Posterior vena cava (tissue), 2 donors: ENCODE measurements at regions not wholly inside any gene's neighbourhood (a gene's known extent, or its start where the extent isn't known, plus 50 kb on each side); places are given as distances from the start of the nearest gene placed in this dataset.
"Not testable (repeated sequence)": the region's sequence is repeated elsewhere in the genome, so short reads cannot be mapped to it uniquely, and the experiment has no call there.

ENCODE experiments used
- DNase-seq: peaks from one replicate; pipeline ENCODE4 v3.0.0-alpha.2; 2020; ENCODE audit warnings: low spot score
- intact Hi-C, 2 donors: fragments of 100-400 bp; cut with DNase I; formaldehyde crosslinking; loops; one replicate each; pipeline versions ENCODE4 v1.14.1 to v1.14.2; 2022 to 2023
- donor health status: DM: yes; HTN: yes; CAD: no.
- donor health status: DM: yes; HTN: yes; CAD: no.

DNA sequence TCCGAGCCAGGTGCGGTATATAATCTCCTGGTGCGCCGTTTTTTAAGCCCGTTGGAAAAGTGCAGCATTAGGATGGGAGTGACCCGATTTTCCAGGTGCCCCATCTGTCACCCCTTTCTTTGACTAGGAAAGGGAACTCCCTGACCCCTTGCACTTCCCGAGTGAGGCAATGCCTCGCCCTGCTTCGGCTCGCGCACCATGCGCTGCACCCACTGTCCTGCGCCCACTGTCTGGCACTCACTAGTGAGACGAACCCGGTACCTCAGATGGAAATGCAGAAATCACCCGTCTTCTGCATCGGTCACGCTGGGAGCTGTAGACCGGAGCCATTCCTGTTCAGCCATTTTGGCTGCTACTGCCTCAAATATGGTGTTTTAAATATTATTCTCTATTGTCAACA, 198.0 kb downstream of the MEIS1 start:
- DNase-seq = not testable (repeated sequence)

DNA sequence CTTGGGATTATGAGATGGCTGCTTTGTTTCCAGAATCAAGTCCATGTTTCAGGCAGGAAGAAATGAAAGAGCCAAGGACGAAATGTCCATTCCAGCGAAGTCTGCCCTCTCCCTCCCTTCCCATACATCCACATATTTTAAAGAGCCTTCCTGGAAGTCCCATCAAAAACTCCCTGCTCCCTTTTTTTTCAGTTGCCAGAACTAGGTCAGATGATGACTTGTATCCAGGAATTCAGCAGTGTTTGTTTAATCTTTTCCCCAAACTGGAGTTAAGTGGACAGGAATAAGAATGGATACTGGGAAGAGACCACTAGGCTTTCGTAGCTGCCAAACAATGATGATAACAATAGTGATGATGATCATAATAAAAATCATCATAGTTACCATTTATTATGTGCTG, 198.7 kb downstream of the MEIS1 start:
- no peak for DNase-seq
- intact Hi-C loops = no loop called here

More for the DNA sequence above, 198.0 kb downstream of the MEIS1 start:
- intact Hi-C loops = not testable (repeated sequence)

DNA sequence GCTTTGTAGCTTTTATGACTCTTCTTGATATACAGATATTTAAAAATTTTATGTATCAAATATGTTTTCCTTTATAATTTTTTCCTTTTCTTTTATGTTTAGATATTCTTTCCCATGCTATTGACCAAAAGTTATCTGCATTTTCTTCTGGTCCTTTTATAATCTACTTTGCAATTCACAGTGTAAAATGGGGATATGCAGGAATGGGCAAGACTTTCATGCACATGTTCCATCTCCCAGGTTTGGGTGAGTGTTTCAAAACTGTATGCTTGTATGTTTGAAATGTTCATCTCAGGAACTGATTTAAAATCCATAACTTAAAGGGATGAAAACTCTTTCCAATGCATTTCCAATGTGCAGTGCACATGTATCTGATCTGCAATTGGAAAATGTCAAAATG, 199.9 kb downstream of the MEIS1 start:
- intact Hi-C loops = no loop called here
- DNase-seq = no peak

DNA sequence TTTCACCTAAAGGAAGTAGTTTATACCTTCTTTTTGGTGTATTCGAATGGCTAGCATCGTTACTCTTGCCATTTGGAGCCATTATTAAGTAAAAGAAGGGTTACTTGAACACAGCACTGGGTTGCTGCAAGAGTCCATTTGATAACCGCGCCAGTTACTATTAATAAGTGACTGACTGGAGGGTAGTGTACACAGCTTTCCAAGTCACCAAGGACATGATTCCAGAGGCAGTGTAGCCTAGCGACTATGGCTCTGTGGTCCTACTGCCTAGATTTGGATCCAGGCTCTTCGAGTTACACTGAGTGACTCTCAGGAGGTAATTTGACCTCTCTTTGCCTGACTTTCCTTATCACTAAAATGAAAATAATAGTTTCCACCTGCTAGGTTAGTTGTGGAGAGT, 206.8 kb downstream of the MEIS1 start:
- DNase-seq = no peak
- intact Hi-C loops = no loop called here

DNA sequence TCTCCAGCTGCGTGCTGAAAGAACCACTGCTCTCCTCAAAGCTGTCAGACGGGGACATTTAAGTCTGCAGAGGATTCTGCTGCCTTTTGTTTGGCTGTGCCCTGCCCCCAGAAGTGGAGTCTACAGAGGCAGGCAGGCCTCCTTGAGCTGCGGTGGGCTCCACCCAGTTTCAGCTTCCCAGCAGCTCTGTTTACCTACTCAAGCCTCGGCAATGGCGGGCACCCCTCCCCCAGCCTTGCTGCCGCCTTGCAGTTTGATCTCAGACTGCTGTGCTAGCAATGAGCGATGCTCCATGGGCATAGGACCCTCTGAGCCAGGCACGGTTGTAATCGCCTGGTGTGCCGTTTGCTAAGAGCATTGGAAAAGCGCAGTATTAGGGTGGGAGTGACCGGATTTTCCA, 213.2 kb downstream of the MEIS1 start:
- intact Hi-C loops, DNase-seq: not testable (repeated sequence)

DNA sequence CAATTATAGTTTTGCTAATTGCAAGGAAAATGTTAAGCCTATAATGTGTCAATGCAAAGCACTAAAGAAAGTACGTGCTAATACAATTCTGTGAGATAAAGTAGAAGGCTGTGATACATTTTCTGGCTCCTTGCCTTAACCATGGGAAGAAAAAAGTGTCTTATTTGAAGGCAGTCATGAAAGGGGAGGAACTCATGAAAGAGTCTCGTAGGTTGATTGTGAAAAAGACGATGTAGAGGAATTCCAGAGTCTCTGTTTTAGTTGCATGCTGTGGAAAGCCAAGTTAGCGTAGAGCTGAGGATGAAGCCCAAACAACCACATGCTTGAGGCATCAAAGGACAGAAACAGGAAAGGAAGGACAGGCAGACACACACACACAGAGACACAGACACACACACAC, 214.1 kb downstream of the MEIS1 start:
- no peak for DNase-seq

DNA sequence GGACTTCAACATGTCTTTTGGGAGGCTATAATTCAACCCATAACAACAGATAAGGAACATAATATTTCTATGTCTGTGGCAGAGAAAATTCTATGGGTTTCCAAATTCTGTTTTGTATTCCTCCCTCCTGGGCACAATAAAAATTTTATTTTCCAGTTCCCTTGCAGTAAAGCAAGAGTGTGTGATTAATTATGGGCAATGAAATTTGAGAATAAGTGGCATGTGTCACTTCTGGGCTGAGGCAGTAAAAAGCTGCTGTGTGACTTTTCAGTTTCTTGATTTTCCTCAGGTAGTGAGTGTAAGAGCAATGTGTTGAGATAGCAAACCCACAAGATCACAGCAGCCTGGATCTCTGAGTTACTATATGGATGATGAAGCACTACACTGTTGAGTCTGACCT, 216.4 kb downstream of the MEIS1 start:
- intact Hi-C loops = no loop called here
- DNase-seq = no peak

More for the DNA sequence above, 214.1 kb downstream of the MEIS1 start:
- intact Hi-C loops = no loop called here

DNA sequence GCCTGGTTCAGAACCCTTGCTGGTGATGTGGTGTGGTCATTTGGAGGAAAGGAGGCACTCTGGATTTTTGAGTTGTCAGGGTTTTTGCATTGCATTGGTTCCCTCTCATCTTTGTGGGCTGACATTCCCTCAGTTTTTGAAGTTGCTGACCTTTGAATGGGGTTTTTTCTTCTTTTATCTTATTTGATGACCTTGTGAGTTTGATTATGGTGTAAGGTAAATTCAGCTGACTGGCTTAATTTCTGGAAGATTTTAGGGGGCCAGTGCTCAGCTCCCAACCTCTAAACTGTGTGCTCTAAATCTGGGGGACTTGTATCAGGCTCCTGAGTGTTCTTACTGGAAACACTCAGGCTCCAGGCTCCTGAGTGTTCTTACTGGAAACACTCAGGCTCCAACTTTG, 225.9 kb downstream of the MEIS1 start:
- no peak for DNase-seq
- intact Hi-C loops = no loop called here

DNA sequence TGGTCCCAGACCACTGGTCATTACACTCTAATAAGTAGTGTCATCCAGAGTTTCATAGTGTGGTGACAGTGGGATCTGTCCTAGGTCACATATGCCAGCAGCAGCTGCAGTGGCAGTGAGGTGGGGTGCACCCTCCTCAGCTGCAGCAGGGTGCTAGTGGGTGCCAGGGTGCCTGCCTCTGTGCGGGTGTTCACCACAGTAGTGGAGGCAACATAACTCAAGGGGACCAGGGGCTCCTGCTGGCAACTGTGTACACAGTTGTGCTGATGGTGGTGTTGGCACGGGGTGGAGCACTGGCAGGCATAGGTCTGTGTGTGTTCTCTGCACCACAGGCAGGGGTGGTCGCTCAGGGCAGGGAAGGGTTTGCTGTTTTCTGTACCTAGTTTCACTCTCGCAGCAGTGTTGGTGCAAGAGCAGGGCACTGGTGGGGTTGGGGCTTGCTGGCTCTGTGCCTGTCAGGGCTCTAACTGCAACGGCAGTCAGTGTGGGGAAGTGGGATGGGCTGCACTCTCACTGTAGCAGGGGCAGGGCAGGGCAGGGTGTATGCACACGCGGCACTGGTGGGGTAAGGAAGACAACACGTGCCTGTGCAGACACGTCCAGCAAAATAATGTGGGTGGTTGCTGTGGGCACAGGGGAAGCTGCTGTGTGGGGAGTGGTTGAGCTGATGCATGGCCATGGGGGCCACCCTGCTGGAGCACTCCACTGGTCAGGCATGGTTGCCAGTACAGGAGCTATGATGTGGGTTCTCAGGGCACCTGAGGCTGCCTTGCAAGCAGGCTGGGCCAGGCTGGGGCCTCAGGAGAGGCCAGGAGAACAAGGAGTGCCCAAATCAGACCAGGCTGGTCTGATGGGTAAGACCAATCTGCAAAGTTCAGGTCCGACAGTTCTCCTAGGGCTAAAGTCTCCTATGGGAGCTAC, 226.6 kb downstream of the MEIS1 start:
- intact Hi-C loops = no loop called here
- DNase-seq = no peak

DNA sequence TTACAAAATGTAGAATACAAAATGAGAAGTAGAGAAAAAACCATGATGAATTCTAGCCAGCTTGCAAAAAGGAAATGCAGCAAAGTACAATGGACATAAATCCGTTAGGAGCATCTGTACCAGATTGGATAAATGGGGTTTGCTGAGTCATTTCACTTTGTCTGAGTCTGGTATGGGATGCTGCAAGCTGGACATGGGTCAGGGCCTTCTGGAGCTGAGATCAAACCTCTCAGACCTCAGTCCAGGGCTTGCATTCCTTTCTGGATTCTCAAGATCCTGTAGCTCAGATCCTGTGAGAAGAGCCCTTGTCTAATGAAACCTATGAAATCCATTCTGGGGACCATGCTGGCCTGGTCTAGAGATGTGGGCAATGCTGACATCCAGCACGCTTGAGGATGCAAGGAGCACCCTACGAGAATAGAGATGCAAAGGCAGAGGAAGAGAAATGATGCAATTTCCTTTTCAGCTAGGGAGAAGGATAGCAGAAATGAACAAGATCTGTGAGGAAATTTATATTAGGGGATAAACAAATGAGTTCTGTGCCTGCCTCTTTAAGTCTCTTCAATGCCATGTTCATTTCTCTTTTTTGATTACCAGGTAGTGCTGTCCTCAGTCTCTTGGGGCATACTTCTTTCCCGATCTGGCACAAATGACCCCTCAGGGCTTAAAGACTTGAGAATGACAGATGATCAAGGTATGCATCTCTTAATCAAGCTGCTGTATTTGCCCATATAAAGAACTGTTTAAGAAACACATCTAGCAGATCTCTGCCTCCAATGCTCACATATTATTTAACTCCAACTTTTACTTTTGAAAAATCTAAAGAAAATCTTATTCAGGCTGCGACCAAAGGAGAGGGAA, 230.4 kb downstream of the MEIS1 start:
- intact Hi-C loops = no loop called here
- no peak for DNase-seq

DNA sequence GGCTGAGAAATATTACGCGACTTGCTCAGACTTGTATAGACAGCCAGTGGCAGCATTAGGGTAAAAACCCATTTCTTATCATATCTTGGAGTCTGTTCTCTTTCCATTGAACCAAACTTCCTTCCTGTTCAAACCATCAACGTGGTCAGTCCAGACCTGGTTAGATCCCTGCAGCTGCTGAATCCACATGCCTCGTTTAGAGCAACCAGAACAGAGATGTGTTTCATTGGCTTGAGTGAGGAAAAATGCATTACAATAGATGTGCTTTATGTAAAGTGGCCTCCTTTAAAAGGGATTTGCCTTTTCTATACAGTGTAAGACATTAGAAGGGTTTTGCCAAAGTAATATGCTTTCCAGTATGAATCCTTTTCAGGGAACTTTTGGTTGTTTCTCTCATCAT, 232.4 kb downstream of the MEIS1 start:
- no peak for DNase-seq
- intact Hi-C loops = no loop called here

DNA sequence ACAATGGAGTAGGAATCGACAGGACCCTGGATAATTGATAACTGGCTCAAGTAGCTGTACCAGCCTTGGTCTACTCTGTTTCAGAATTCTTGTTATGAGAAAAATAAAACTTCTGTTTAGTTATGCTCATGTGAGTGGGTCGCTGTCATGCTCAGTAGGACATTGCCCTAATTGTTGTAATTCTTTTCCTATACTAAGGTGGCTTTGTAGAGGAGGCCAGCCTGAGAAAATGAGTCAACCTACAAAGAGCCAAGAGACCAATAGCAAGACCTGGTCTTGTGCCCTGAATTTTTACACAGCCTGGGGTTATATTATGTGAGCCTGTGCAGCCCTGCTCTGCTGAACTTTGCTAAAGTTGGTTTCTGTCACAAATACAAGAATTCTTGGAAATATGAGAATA, 238.4 kb downstream of the MEIS1 start:
- intact Hi-C loops = no loop called here
- no peak for DNase-seq

DNA sequence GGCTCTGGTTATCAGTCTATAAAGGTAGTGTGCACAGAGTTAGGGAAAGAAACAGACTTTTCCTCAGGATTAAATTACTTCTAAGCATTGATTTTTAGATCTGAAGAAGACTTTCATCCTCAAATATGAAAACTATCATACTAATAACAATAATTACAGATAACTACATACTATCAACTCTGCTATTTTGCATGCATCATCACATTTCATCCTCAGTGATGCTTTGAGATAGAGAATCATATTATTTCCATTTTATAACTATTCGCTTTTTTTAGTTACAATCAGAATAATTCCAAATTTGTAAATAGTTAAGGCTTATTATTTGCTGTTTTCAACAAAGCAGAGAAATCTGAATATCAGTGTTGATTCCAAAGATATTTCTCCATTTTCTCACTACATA, 239.2 kb downstream of the MEIS1 start:
- no peak for DNase-seq
- intact Hi-C loops = no loop called here

DNA sequence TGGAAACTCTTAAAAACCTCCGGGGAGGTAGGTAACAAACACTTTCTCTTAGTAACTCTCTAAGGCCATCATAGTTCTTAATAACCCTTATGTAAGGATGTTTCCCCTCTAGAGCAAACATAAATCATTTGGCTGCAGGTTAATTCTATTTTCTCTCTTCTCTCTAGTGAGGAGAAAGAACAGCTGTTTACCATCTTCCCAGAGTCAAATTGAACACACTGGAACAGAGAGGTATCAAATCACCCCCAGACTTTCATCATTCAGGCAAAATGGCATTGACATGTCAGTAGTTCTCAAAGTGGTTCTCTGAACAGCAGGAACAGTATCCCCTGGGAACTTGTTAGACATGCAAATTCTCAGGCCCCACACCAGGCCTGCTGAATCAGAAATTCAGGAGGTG, 240.7 kb downstream of the MEIS1 start:
- intact Hi-C loops = no loop called here
- DNase-seq = no peak

DNA sequence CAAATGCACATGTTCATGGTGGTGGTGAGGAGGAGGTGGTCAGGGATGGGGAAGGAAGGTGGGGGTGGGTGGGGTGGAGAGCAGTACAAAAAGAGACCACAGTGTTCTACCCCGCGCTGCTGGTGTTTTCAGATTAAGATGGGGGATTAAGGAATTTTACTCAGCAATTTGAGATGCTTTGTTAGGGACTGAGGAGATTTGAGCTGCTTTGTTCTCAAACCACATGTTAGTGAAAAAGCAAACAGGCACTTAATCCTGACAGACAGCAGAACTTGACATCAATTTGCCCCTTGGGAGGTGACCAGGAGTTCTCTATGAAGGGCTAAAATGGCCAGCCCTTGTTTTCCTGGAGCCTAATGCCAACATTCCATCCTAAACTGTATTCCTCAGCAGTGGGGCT, 244.5 kb downstream of the MEIS1 start:
- DNase-seq = no peak
- intact Hi-C loops = no loop called here

DNA sequence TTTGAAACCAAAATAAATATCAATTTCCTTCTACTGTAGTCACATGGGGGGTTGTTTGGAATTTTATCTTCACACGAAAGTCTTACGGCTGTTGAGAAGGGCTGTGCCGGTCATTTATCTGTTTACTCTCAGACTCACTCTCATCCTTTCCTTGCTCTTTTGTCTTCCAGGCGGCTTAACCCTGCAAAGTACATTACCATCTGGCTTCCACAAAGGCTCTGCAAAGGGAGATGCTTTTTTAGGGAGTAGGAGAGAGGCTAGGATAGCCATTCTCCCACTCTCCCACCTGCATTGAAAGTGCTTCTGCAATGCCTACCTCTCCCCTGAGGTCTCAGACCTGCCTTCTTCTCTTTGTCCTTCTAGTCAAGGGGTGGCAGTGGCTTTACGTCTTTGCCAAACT, 247.6 kb downstream of the MEIS1 start:
- intact Hi-C loops = no loop called here
- DNase-seq = no peak

DNA sequence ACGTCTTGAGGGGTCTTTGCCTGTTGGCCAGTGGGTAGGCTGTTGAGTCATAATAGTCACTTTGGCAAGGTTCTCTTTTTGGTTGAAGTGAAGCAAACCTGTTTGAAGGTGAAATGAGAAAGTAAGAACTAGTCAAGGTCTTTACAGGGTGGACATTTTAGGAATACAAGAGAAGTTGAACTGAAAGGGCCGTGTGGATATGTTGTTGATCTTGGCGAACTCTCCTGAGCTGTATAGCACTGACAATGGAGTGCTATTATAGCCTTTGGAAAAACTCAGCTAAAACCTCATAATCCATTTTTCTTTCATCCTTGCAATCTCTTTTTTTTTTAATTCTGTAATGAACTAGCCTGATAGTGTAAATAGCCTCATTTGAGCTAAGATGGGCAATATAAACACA, 248.1 kb downstream of the MEIS1 start:
- DNase-seq = no peak
- intact Hi-C loops = no loop called here

DNA sequence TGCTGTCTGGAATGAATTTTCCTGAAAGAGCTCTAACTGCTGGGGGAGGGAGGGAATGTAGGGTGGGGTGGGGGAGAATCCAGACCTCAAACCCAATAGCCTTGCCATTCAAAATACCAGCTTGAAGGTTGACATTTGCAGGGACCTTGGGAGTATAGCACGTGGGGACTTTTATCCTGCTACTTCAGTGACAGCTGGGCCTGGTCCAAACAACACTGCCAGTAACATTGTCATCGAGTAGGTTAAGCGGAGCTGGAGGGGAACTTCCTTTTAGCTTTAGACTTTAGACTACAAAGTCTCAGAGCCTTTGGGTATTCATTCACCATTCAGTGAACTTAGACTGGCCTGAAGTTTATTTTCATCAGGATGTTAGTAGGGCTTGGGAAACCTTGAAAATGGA, 248.7 kb downstream of the MEIS1 start:
- intact Hi-C loops = no loop called here
- no peak for DNase-seq

DNA sequence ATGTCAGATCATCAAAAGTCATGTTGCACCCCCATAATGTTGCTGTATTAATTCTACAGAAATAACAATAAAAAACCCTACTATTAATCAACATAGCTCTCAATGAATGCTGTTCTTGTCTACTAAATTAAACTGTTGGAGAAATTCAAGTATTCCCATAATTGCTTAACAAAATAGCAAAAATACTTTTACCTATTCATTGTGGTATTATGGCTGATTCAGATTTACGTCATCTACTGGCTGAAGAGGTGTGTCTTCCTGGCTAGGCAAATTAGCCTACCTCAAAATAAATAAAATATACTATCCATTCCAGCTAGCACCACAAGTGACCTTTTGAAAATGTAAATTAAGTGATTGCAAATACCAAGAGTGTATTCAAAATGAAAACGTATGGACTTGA, 249.4 kb downstream of the MEIS1 start:
- intact Hi-C loops = no loop called here
- no peak for DNase-seq

DNA sequence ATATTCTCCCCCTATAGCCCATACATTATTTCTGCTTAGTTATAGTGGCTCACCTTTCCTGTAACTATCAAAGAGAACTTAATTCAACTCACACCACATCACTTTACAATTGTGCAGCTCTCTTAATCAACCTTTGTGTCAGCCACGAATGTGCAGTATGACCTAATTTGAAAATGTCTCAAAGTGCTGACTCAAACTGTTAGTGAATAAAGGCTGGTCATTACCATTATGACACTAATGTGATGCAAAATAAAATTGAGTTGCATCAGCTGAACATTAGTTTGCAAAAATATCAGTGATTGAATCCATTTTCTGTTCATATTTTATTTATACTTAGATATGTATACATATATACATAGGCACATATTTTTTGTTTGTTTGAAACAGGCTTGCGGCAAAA, 251.8 kb downstream of the MEIS1 start:
- DNase-seq = no peak
- intact Hi-C loops = no loop called here

DNA sequence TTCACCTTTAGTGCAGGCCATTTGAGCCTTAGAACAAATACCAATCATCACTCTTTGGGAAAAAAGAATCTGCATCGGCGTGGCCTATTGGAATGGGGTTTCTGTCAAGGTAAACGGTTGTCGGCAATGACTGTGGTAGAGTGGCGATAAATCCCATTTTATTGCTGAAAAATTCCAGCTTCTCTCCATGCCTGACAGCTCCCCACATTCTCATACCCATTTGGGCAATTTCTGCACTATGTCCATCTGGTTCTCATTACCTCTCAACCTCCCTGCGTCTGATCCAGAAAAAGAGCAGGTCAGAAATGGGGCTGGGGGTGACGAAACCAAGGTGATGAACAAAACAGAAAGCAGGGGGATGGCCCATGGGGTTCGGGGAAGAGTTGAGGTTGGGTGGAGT, 254.0 kb downstream of the MEIS1 start:
- no peak for DNase-seq
- intact Hi-C loops = no loop called here
